H9 (cell line): ENCODE measurements at regions not wholly inside any gene's neighbourhood (a gene's known extent, or its start where the extent isn't known, plus 50 kb on each side); places are given as distances from the start of the nearest gene placed in this dataset.

Experiments used
- DNase-seq: peaks from one replicate; pipeline ENCODE4 v3.0.0-alpha.2; 2017
- H2AFZ ChIP-seq: one replicate; pipeline ENCODE4 v1.6.1; 2013; ENCODE audit warnings: mild to moderate bottlenecking, low read length, control low read depth, moderate library complexity
- H2AK5ac ChIP-seq: 2 replicates; pipeline ENCODE4 v1.6.1; 2013; ENCODE audit warnings: low read length, control low read depth, mixed read lengths; ENCODE audit not compliant: insufficient read length
- H2BK120ac ChIP-seq: one replicate; pipeline ENCODE4 v1.6.1; 2013; ENCODE audit warnings: low read depth, mild to moderate bottlenecking, low read length, control low read depth, inconsistent platforms; ENCODE audit not compliant: poor library complexity, severe bottlenecking
- H2BK12ac ChIP-seq: 2 replicates; pipeline ENCODE4 v1.6.1; 2013; ENCODE audit warnings: low read length, control low read depth, mixed read lengths, low read depth; ENCODE audit not compliant: insufficient read length
- H2BK15ac ChIP-seq: 2 replicates; pipeline ENCODE4 v1.6.1; 2013; ENCODE audit warnings: low read depth, low read length, control low read depth
- H2BK20ac ChIP-seq: one replicate; pipeline ENCODE4 v1.6.1; 2013; ENCODE audit warnings: low read depth, mild to moderate bottlenecking, low read length, control low read depth, inconsistent platforms; ENCODE audit not compliant: poor library complexity, severe bottlenecking
- H2BK5ac ChIP-seq: 2 replicates; pipeline ENCODE4 v1.6.1; 2013; ENCODE audit warnings: low read length, control low read depth, mixed read lengths; ENCODE audit not compliant: insufficient read length
- H3K14ac ChIP-seq: 2 replicates; pipeline ENCODE4 v1.6.1; 2013; ENCODE audit warnings: low read length, control low read depth; ENCODE audit not compliant: insufficient read depth
- H3K18ac ChIP-seq: 2 replicates; pipeline ENCODE4 v1.6.1; 2013; ENCODE audit warnings: low read depth, mild to moderate bottlenecking, mixed read lengths, low read length, control low read depth; ENCODE audit not compliant: insufficient read length
- H3K23ac ChIP-seq: 2 replicates; pipeline ENCODE4 v1.6.1; 2013; ENCODE audit warnings: low read length, control low read depth, mixed read lengths, low read depth; ENCODE audit not compliant: insufficient read length
- H3K23me2 ChIP-seq: 2 replicates; pipeline ENCODE4 v1.6.1; 2013; ENCODE audit warnings: low read depth, mild to moderate bottlenecking, mixed read lengths, low read length, control low read depth; ENCODE audit not compliant: insufficient read length, poor library complexity, severe bottlenecking
- H3K27ac ChIP-seq: 2 replicates; pipeline ENCODE4 v1.5.1; 2013; ENCODE audit warnings: low read length, control low read depth, mixed read lengths, low read depth; ENCODE audit not compliant: insufficient read length
- H3K27me3 ChIP-seq: 2 replicates; pipeline ENCODE4 v1.6.1; 2013; ENCODE audit warnings: low read length, control low read depth, inconsistent platforms; ENCODE audit not compliant: insufficient read depth
- H3K4ac ChIP-seq: 2 replicates; pipeline ENCODE4 v1.6.1; 2013; ENCODE audit warnings: low read depth, mild to moderate bottlenecking, control low read depth, inconsistent platforms, low read length, moderate library complexity
- H3K4me1 ChIP-seq: 2 replicates; pipeline ENCODE4 v1.6.1; 2013; ENCODE audit warnings: low read length, control low read depth, inconsistent platforms; ENCODE audit not compliant: insufficient read depth
- H3K4me2 ChIP-seq: 2 replicates; pipeline ENCODE4 v1.6.1; 2013; ENCODE audit warnings: low read length, control low read depth, mixed read lengths; ENCODE audit not compliant: insufficient read length, insufficient read depth
- H3K56ac ChIP-seq: 2 replicates; pipeline ENCODE4 v1.6.1; 2013; ENCODE audit warnings: low read depth, mild to moderate bottlenecking, mixed read lengths, low read length, control low read depth; ENCODE audit not compliant: insufficient read length
- H3K79me1 ChIP-seq: 2 replicates; pipeline ENCODE4 v1.6.1; 2013; ENCODE audit warnings: low read depth, mild to moderate bottlenecking, moderate library complexity, low read length, control low read depth, inconsistent platforms; ENCODE audit not compliant: insufficient read depth, poor library complexity, severe bottlenecking
- H3K79me2 ChIP-seq: 2 replicates; pipeline ENCODE4 v1.6.1; 2013; ENCODE audit warnings: low read length, control low read depth, inconsistent platforms; ENCODE audit not compliant: insufficient read depth
- H3K9ac ChIP-seq: 2 replicates; pipeline ENCODE4 v1.6.1; 2013; ENCODE audit warnings: low read length, control low read depth, mixed read lengths; ENCODE audit not compliant: insufficient read length; ENCODE audit errors: extremely low read depth
- H3K9me3 ChIP-seq: one replicate; pipeline ENCODE4 v1.6.1; 2013; ENCODE audit warnings: low read depth, low read length, inconsistent platforms; ENCODE audit not compliant: control insufficient read depth
- H3T11ph ChIP-seq: one replicate; pipeline ENCODE4 v1.6.1; 2013; ENCODE audit warnings: mild to moderate bottlenecking, low read length, control low read depth, inconsistent platforms
- H4K20me1 ChIP-seq: one replicate; pipeline ENCODE4 v1.6.1; 2013; ENCODE audit not compliant: control insufficient read depth, insufficient read length, insufficient read depth
- H4K5ac ChIP-seq: 2 replicates; pipeline ENCODE4 v1.6.1; 2013; ENCODE audit warnings: low read depth, mild to moderate bottlenecking, mixed read lengths, low read length, control low read depth; ENCODE audit not compliant: insufficient read length
- H4K8ac ChIP-seq: replicated peaks from 2 replicates; pipeline ENCODE4 v1.6.1; 2013; ENCODE audit warnings: low read length, control low read depth, mixed read lengths, low read depth; ENCODE audit not compliant: insufficient read length
- H4K91ac ChIP-seq: 2 replicates; pipeline ENCODE4 v1.6.1; 2013; ENCODE audit warnings: low read depth, mild to moderate bottlenecking, moderate library complexity, mixed read lengths, low read length, control low read depth; ENCODE audit not compliant: insufficient read length
- H3K27ac Mint-ChIP-seq, 3 experiments: 2 replicates in 2 of 3; 3 replicates in 1 of 3; pipeline ENCODE4 v1.8.0; 2020 to 2021; ENCODE audit warnings: mixed read lengths in 3 of 3, mild to moderate bottlenecking in 1 of 3, moderate library complexity in 1 of 3
- H3K27me3 Mint-ChIP-seq: 2 replicates; pipeline ENCODE4 v1.8.0; 2021; ENCODE audit warnings: low read depth, mild to moderate bottlenecking, moderate library complexity, mixed read lengths
- H3K36me3 Mint-ChIP-seq, 3 experiments: 2 replicates in 2 of 3; 3 replicates in 1 of 3; pipeline ENCODE4 v1.8.0; 2020 to 2021; ENCODE audit warnings: low read depth in 3 of 3, mixed read lengths in 3 of 3; ENCODE audit not compliant: insufficient read depth in 1 of 3
- H3K4me1 Mint-ChIP-seq, 2 experiments: 2 replicates each; pipeline ENCODE4 v1.8.0; 2020; ENCODE audit warnings: mixed read lengths in 2 of 2
- H3K4me3 Mint-ChIP-seq, 2 experiments: 2 replicates in 1 of 2; 3 replicates in 1 of 2; pipeline ENCODE4 v1.8.0; 2020 to 2021; ENCODE audit warnings: mild to moderate bottlenecking in 2 of 2, mixed read lengths in 2 of 2, moderate library complexity in 1 of 2
- H3K9me3 Mint-ChIP-seq, 2 experiments: 2 replicates in 1 of 2; 3 replicates in 1 of 2; pipeline ENCODE4 v1.8.0; 2020; ENCODE audit warnings: mild to moderate bottlenecking in 2 of 2, mixed read lengths in 2 of 2, moderate library complexity in 1 of 2
- CTCF ChIP-seq: fragments of 200-600 bp; sonication (generic); conservative IDR thresholded peaks from 3 replicates; pipeline ENCODE4 v1.8.0; 2021; ENCODE audit warnings: antibody characterized with exemption, mild to moderate bottlenecking
- WGBS: extraction: QIAGEN DNeasy Blood & Tissue Kit; methylation state at CpG from one replicate; pipeline ENCODE4 v1.1.7; 2013; ENCODE audit warnings: missing lambda C conversion rate, low lambda C conversion rate, mixed read lengths; ENCODE audit not compliant: insufficient read length; ENCODE audit errors: extremely low coverage; 5-methylcytosine and 5-hydroxymethylcytosine counted together

GRCh38 chr20:21033817-21034216 lies 72.3 kb downstream of the LINC00237 start:
- Histone ChIP-seq H3K4me1 (no peaks in the 10 kb centered on the region), H3K4me2 (no peak overlapping the region), H3K23me2 (no peaks in the 10 kb centered on the region), H2AFZ (no peak overlapping the region), H3K56ac (no peak overlapping the region), H2BK15ac (no peak overlapping the region), H3K14ac (no peak overlapping the region; the same call in 1 of the 2 replicates), H4K91ac (no peak overlapping the region), H2AK5ac (no peak overlapping the region), H4K20me1 (no peaks in the 10 kb centered on the region), H3K27ac (no peak overlapping the region), H2BK20ac (no peak overlapping the region), H3K9ac (no peak overlapping the region), H3K18ac (no peak overlapping the region), H3K23ac (no peak overlapping the region), H2BK5ac (no peak overlapping the region), H3K79me1 (no peaks in the 10 kb centered on the region), H2BK12ac (no peak overlapping the region), H3K9me3 (no peaks in the 10 kb centered on the region), H3T11ph (no peak overlapping the region), H2BK120ac (no peak overlapping the region), H4K8ac (no peak overlapping the region), H3K27me3 (no peaks in the 10 kb centered on the region), H3K79me2 (no peaks in the 10 kb centered on the region), H4K5ac (no peak overlapping the region), H3K4ac (no peak overlapping the region)
- no CpG with 5 or more reads among the region's 9 CpGs for WGBS
- peak overlapping the region in 1 of 3 experiments; percentile 75; a peak in 2 of 7 replicates for H3K27ac Mint-ChIP-seq
- no peak for DNase-seq
- H3K4me3 Mint-ChIP-seq: no peak overlapping the region
- peaks cover 6 to 9% of the 10 kb centered on the region in 2 experiments for H3K4me1 Mint-ChIP-seq
- peaks cover 2% of the 10 kb centered on the region; the same call in 1 of the 2 replicates for H3K27me3 Mint-ChIP-seq
- TF ChIP-seq CTCF: no peak
- H3K9me3 Mint-ChIP-seq: no peaks in the 10 kb centered on the region
- H3K36me3 Mint-ChIP-seq: no peaks in the 10 kb centered on the region
